ENCODE measurements at regions not wholly inside any gene's neighbourhood (a gene's known extent, or its start where the extent isn't known, plus 50 kb on each side); places are given as distances from the start of the nearest gene placed in this dataset.

DNA sequence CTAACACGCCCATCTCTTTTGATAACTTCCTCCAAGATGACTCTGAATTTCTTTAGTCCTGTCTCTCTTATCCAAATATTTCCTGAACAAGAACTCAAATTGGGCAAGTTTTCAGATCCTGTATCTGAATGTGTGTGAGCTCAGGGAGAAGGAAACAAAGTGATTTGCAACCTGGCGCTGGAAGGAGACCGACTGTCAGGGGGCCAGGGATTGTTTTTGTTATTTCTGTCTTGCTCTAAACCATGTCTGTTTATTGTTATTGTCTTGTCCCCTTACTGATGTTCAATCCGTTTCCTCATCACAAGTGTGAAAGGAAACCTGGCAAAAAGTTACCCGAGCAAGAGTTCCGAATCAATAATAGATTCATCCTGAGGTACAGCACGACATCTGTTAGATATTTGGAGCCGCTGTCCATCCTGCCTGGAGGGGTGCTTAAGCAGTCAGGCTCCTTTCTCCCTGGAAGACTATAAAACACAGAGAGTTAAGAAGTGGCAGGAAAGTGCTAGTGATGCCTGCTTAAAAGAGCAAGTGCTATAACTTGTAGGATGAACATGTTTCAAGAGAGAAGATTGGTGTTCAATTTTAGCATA, 132.5 kb upstream of the OSR1 start:
- DNase-seq (ENCODE audit: low read depth) = no peak

DNA sequence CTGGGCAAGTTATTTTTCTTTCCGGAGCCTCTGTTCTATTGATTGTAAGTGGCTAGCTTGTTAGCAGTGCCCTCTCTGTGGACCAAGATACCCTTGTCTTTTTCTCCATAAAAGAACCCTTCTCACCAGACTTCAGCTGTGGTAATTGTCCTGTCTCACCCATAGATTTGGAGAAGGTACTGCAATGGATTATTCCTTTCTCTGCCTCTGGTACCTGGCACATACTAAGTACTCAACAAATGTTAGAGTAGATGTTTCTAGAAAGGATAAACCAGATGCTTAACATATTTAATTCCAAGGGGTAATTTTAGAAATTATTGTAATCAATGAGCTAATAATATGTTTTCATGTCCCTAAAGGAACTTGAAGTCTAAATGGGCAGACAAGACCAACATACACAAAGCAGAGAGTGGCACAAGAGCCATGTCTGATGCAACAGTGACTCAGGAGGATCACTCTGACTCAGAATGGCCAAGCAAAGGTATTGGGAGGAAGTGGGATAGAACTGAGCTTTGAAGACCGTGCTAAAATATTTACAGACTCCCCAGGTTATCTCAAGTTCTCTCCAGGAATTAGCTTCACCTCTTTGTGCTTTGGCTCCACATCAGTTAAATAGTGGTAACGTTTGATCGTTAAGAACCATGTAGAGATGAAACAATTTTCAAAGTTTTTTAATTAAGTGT, 129.7 kb upstream of the OSR1 start:
- DNase-seq (ENCODE audit: low read depth) = peak; percentile 67

DNA sequence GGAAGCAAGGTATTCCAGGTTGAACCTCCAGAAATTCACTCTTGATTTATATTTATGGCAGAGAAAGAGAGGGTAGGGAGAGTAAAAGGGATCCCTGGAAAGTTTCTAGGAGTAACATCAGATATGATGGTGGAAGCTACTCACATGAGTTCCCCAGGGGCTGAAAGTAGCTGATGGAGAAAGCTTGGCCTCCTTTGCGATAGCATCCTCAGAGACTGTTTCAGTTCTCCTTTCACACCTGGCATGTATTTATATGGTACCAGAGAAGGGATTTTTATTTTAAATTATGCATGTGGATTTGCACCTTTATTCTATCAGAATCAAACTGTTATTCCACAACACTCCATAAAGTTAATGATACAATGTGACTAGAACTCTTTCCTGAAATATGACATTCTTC, 126.3 kb upstream of the OSR1 start:
- no peak for DNase-seq (ENCODE audit: low read depth)

DNA sequence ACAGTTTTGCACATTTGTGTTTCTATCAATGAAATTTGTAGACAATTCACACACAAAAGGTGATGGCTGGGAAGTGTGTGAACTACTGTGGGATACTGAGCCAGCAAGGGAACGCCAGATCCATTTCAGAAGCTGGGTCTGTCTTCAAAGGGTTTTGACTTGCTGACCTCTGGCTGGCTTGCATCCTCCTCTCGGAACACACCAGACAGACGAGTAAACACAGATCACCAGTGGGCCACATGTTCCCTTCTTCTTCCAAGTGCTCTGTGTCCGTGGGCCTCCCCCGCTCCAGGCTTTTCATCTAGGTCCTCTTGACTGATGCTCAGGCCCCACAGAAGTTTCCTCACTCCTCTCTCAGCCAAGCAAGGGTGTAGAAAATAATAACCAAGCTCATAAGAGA, 122.2 kb upstream of the OSR1 start:
- no peak for DNase-seq (ENCODE audit: low read depth)

DNA sequence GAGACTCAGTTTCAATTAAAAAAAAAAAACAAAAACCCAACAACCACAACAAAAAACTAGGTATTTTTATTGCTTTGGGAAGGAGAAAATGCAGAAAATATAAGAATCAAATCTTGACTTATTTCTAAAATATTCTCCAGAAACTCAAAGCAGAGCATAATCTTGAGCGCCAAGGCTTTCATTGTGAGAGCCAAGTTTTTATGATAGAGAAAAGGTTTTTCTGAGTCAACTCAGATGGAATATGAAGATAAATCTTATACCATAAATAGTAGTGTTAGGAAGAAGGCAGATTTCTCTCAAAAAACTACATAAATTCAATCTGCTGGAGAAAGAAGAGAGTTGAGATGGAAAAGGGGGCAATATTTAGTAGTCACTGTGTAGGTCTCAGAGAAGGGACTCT, 121.2 kb upstream of the OSR1 start:
- DNase-seq (ENCODE audit: low read depth) = no peak

DNA sequence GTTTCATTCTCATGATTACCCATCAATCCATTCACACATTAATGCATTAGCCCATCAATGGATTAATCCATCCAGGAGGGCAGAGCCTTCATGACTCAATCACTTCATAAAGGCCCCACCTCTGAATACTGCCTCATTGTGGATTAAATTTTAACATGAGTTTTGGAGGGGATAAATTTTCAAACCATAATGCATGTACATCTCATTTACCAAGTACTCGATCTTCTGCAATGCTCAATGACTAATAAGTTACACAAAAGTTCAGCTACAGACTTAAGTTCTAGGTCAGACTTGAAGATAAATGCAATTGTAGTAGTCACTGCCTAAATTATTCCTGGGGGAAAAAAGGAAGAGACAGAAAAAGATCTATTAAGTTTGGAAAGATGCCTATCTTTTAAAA, 120.0 kb upstream of the OSR1 start:
- DNase-seq (ENCODE audit: low read depth) = peak; percentile 1

DNA sequence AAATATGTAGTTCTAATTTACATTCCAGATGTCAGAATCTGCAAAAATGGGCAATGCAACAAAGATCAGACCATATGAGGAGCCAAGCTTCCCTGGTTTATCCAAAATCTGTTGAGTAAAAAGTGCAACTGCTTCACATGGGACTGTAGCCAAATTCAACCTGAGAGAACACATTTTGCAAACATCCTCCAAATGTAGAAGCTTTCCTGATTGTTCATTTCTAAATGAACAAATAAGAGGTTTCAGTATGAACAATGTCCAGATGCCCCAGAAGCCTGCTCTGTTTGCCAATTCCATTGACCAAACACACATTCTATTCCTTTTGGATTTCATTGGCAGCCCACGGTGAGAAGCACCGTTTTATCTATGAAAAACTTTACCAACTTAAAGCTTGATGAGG, 117.9 kb upstream of the OSR1 start:
- DNase-seq (ENCODE audit: low read depth) = no peak

DNA sequence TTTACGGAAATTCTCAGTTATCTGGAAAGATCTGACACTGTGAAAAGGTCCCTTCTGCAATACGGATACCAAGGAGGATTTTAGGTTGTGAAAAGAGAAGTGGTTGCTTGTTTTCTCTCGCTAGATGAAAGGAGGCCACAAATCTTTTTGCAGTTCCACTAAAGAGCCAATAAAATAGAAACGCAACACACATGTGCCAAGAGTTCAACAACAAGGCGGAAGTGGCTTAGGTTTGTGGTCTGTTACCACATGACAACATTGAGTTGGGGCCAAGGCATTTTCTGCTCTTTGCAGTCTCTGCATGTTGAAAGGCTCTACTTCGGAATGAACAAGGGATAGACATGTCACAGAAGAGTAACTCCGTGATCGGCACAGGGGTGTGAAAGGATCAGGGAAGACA, 115.7 kb upstream of the OSR1 start:
- DNase-seq (ENCODE audit: low read depth) = no peak

DNA sequence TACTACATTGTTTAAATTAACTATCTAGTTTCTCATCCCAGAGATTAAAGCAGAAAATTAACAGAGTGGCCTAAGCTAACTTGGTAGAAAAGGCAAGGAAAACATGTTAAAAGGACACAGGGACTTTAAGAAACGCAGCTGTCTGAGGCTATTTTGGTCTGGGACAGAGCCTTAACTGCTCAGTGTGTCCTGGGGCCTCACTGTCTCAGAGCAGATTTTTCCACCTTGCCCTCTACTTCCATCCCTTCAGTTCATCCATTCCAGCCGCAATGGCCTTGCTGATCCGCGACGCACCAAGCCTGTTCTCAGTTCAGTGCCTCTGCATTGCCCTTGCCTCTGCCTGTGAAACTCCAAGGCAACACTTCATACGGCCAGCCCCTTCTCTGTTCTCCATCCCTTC, 114.9 kb upstream of the OSR1 start:
- DNase-seq (ENCODE audit: low read depth) = no peak

DNA sequence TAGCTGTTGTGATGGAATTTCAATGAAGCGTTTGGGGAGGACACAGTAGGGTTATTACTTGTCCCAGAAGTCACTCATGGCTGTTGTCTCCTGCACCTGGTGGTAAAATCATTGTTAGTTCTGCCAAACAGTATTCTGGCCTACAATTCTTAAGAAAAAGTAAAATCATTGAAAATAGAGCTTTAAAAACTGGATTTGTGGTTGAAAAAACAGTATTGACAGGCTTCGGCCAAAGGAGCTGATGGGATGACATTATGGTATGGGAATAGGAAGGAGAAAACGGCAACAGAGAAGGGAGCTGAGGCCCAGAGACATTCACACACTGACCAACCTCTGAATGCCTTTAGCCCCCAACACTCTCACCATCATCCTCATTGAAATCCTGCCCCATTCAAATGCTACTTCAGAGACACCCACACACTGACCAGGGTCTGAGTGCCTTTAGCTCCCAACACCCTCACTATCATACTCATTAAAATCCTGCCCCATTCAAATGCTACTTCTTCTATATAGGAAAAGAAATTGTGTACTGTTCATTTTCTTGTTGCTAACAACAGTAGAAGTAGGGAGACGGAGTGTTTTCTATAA, 114.1 kb upstream of the OSR1 start:
- DNase-seq (ENCODE audit: low read depth) = no peak

DNA sequence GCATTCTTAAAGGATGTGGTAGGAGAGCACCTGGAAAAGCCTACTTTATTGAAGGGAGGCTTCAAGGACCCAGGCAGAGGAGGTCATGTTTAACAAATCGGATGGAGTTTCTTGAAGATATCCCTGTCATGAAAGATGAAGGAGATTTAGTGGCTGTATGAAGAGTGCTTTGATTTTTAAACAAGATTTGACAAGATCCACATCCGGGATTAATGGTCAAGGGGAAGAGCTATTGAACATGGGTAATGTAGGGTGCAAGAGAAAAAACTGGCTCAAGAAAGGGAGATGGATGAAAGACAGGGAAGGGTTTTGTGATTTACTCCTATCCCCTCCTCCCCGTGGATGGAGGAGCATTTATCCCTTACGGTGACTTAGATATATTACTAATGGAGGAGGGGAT, 113.1 kb upstream of the OSR1 start:
- DNase-seq (ENCODE audit: low read depth) = no peak

DNA sequence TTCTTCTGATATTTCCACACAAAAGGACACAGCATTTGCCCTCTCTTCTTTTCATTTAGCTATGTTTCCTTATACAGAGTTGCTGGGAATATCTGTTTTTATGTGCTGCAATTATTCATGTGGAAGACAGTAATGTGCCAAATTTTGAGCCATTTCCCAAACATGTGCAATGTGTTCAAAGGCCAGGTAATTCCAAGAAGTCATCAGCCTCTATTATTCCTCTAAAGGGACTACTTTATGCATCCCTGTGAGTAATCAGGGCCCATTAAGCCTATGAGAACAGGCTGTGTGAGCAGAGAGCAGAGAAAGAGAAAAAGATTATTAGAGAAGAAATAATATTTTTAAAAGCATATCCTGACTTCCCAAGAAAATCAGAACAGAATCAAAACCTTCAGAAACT, 107.6 kb upstream of the OSR1 start:
- DNase-seq (ENCODE audit: low read depth) = no peak

DNA sequence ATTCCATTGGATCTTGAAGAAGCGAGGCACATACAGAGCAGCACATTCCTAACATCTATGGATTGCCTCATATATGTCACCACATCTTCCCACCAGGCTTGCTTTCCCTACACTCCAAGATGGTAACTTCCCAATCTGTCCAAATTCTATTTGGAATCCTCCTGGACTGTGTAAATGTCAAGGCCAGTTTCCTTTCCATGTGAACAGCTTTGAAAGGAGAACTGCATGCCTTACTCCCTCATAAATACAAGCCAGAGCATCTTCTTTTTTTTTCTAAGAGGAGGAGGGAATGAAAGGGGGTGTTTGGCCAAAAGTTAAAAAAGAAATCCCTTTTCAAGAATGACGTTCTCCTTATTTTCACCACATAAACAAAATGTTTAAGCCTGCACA, 103.8 kb upstream of the OSR1 start:
- no peak for DNase-seq (ENCODE audit: low read depth)

DNA sequence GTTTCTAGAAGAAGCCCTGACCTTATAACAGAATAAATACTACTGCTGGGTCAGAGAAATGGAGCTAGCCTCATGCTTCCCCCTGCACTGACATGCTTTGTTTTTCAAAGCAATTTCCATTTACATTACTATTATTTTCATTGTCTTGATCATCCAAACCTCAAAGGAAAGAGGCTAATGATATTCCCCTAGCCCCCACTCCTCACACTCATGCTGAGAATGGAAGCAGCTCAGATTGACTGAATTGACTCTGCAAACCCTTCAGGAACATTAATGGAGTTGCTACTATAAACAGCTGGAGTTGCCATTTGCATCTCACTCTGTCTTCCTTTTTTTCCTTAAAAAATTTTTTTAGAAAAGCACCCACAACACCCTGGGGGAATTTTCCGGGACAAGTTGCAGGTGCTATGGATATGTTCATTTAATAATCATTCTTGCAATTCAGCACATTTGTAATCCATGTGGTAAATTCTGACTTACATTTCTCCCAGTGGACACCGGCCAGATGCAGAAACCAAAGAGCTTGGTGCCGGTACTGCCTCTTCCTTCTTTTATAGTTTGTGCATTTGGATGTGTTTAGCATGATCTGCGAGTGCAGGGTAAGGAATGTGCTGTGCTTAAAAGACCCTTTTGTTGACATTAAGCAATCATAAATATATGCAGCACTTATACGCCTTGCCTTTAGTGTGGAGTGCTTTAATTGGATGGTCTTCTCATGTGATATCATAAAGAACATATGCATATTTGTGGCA, 103.3 kb upstream of the OSR1 start:
- DNase-seq (ENCODE audit: low read depth) = no peak

DNA sequence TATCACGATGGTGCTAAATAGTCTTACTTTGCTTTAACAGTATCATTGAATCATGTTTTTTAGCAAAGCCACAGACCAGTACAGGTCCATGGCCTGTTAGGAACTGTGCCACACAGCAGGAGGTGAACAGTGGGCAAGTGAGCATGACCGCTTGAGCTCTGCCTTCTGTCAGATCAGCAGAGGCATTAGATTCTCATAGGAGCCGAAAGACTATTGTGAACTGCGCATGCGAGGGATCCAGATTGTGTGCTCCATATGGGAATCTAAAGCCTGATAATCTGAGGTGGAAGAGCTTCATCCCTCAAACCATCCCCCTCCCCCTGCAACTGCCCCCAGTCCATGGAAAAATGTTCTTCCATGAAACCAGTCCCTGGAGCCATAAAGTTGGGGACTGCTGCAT, 102.3 kb upstream of the OSR1 start:
- no peak for DNase-seq (ENCODE audit: low read depth)

DNA sequence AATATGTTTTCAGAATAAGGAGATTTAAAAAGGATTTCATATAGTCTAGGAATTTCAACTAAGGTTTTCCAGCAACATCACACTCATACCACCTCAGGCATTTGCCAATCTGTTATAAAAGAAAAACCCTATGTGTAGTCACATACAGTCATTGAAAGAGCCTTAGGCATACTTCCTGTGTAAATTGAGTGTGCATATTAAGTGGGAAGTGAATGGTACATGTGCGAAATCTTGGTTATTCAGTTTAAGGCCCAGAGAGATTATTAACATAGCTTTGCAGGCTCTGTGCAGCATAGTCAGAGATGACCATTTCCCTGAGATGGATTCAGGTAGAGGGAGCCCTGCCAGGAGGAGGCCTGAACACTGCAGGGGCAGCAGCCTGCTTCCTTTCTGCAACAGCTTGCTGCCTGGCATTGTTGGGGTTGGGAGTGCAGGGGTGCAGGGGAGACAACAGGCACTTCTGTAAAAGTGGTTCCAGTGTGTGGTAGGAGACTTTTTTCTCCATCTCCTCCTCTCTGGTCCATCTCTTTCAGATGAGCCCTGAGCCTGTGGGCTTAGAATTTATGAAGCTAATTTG, 100.1 kb upstream of the OSR1 start:
- DNase-seq (ENCODE audit: low read depth) = no peak

DNA sequence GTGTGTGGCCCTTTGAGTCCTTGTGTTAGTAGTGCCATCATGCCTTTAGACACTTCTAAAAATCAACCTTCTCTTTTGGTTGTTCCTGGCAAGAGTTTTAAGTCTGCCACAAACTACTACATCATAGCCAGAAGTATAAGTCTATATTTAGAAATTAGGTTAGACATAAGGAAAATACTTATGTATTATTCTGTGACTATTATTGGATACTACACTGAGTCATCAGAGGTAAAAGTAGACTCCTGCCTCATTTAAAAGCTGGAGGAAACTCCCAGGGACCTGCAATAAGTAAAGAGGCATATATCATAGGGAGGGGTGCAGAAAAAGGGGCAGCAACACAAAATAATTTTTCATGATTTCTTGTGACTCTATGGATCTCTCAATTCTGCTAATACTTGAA, 99.4 kb upstream of the OSR1 start:
- DNase-seq (ENCODE audit: low read depth) = no peak

DNA sequence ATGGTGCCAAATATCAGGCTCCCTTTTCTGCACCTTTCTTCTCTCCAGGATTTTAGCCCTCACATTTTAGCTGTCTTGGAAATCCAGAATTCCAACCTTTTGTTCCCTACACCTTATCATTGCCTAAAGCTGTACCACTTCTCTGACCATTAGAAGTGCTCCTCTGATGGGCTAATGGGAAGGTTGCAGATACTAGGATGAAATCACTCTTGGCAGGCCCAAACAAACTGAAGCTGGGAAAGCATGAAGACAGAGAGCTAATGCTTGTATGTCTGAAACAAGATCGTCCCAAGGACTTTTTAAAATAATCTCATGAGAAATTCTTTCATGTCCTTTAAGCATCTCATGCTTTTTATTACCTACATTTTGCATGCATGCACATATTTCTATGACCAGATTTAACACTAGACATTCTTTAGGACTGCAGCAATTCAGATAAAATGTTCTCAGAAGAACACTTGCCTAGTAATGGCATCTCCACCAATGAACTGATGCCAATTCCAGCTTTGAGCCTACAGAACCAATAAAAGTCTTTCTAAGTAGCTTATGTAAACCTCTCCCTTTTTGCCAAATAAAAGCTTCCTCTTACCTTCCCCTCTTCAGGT, 98.4 kb upstream of the OSR1 start:
- DNase-seq (ENCODE audit: low read depth) = no peak

DNA sequence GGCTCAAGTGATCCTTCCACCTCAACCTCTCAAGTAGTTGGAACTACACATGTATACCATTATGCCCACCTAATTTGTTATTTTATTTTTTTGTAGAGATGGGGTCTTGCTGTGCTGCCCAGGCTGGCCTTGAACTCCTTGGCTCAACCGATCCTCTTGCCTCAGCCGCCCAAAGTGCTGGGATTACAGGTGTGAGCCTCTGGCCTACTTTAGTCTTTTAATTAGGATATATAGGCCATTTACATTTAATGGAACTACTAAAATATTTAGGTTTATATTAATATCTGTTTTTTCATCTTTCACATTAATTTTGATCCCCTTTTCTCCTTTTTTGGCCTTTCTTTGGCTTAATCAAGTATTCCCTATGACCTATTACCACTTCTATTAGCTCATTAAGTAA, 95.7 kb upstream of the OSR1 start:
- DNase-seq (ENCODE audit: low read depth) = no peak

DNA sequence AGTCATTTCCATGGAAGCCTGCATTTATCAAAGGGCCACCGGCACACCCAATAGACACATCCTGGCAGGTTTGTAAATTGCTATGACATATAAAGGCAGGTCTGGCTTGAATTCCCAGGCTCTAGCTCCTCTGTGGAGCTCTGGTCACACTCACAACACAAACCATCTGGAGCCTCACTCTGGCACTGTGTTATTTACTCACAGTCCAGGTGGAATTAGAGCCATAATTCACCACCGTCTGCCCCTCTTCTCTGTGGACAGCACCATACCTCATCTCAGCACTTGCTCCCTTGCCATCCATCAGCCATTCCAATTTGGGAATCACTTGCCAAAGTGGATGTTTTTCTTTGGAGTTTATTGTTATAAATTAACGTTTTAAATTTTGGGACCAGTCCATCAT, 84.3 kb upstream of the OSR1 start:
- no peak for DNase-seq (ENCODE audit: low read depth)

DNA sequence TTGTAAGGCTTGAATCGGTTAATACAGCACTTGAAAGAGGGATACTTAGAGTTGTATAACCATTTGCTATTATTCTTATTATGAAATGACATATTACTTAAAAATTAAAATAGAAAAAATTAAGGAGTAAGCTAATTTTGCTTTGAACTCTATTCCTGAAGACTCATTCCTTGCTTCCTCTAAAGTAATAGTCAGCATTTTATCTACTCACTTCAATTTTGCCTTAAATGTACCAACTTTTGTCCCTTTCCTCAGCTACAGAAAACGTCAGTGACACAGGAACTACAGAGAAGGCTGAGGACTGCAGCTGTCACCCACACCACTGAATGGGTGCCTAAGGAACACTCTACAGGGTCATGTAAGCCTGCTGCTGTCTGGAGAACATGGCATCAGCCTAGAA, 80.7 kb upstream of the OSR1 start:
- no peak for DNase-seq (ENCODE audit: low read depth)

DNA sequence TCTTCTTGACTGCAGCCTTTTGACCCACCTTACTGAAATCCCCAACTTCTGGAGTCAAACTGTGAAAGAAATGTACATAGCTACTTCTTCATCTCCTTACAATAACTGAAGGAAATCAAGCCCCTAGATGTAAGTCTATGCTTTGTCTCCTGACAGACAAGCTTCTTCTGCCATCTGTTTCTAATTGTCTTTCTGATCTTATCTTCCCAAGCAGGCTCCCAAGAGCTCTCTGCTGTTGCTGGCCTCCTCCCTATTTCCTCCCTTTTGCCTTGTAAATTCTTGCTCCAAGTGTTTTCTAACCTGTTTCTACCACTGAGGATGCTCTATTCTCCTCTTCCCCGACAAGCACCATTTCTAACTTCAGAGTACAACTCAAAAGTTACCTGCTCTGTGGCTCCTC, 77.4 kb upstream of the OSR1 start:
- DNase-seq (ENCODE audit: low read depth) = peak; percentile 4

DNA sequence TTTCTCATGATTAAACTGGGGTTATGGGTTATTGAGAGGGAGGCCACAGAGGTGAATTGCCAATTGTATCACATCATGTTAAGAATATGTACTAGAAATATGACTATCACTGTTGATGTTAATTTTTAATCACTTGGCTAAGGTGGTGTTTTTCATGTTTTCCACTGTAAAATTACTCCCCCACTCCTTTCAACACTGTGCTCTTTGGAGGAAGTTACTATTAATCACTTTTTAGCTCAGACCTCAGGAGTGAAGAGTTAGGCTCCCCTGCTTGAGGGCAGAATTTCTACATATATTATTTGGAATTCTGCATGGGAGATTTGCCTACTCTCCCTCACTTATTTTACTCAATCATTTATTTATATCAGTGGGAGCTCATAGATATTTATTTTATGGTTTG, 76.0 kb upstream of the OSR1 start:
- no peak for DNase-seq (ENCODE audit: low read depth)

Data from HS-5 (cell line).